ENCODE measurements at regions not wholly inside any gene's neighbourhood (a gene's known extent, or its start where the extent isn't known, plus 50 kb on each side); places are given as distances from the start of the nearest gene placed in this dataset.
A peak's percentile ranks its signal among the peaks of the same experiment; 100 is the strongest.

DNA sequence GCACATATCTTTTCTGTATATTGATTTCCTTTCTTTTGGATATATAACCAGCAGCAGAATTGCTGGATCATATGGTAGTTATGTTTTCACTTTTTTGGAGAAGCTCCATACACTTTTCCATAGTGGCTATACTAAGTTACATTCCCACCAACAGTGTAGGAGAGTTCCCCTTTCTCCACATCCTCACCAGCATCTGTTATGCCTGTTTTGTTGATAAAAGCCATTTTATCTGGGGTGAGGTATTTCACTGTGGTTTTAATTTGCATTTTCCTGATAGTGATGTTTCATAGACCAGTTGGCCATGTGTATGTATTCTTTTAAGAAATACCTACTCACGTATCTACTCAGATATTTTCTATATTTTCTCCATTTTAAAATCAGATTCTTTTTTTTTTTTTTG, 419.3 kb upstream of the FAT3 start:
- no peak for ATAC-seq
- WGBS (ENCODE audit: insufficient coverage, low coverage, low lambda C conversion rate, missing lambda C conversion rate), result 82% methylated on average over 1 of the region's 1 CpG
- H3K4me1 ChIP-seq, result no peaks in the 10 kb centered on the region
- no peaks in the 10 kb centered on the region for H3K27me3 ChIP-seq
- H3K27ac ChIP-seq, result no peak overlapping the region
- H3K9me3 ChIP-seq, result no peaks in the 10 kb centered on the region
- no peak for DNase-seq
- TF ChIP-seq POLR2A (IDR thresholded peaks at IDR 0.05), result no peak
- TF ChIP-seq CTCF (IDR thresholded peaks at IDR 0.05), result no peak
- intact Hi-C loops (cut with DNase I), result no loop called here
- H3K4me3 ChIP-seq, result no peak overlapping the region
- no peaks in the 10 kb centered on the region for H3K36me3 ChIP-seq

- Histone ChIP-seq H3K27me3 (no peaks in the 10 kb centered on the region), H3K9me3 (no peaks in the 10 kb centered on the region), H3K36me3 (no peaks in the 10 kb centered on the region), H3K4me1 (no peaks in the 10 kb centered on the region), H3K27ac (no peak overlapping the region), H3K4me3 (no peak overlapping the region)
- no peak for ATAC-seq
- intact Hi-C loops (cut with DNase I), result no loop called here
- no peak for DNase-seq
- no peak for TF ChIP-seq CTCF (IDR thresholded peaks at IDR 0.05)
- TF ChIP-seq POLR2A (IDR thresholded peaks at IDR 0.05), result no peak
- WGBS (ENCODE audit: insufficient coverage, low coverage, low lambda C conversion rate, missing lambda C conversion rate), result 57% methylated on average over 1 of the region's 1 CpG
Observed at GRCh38 chr11:91804042-91804441, 420.6 kb upstream of the FAT3 start.

- Histone ChIP-seq H3K9me3 (no peaks in the 10 kb centered on the region), H3K36me3 (no peaks in the 10 kb centered on the region), H3K27me3 (no peaks in the 10 kb centered on the region), H3K4me1 (peaks cover 0 to 2% (median 0%) of the 10 kb centered on the region in 4 donors), H3K4me3 (no peak overlapping the region), H3K27ac (no peak overlapping the region)
- intact Hi-C loops (cut with DNase I), result no loop called here
- DNase-seq, result no peak
- TF ChIP-seq CTCF (IDR thresholded peaks at IDR 0.05), result no peak
- no peak for TF ChIP-seq POLR2A (IDR thresholded peaks at IDR 0.05)
- WGBS (ENCODE audit: insufficient coverage, low coverage, low lambda C conversion rate, missing lambda C conversion rate), result 57% methylated on average over 6 of the region's 6 CpGs
- ATAC-seq, result no peak
Observed at GRCh38 chr11:91802475-91802874, 422.1 kb upstream of the FAT3 start.

DNA sequence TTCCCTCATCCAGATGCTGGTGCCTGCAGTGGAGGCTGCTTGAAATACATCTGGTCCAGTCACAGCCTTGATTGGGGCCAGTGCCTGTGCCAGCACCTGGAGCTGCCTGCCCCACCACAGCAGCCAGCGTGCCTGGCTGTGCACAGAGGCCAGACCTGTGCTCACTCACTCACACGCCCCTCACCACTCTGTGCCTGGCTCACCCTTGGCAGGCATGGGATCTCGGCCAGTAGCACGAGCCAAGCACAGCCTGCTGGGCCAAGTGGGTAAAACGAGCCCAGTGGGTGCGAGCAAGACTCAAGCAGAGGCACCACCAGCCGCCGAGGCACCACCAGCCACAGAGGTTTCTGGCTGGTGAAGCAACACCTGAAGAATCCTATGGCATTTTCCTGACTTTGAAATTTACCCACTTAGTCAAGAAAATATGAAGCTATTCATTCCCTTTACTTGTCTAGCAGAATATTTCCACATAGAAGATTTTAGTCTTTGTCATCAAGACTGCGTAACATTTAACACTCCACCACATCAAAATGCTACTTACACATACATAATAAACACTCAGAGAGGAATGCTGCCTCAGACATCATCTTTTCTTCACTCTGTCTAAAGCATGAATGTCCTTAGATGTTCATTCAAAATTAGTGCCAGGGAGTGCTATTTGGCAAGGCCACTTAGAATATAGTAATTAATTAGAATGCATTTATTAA, 424.3 kb upstream of the FAT3 start:
- ATAC-seq (peak in 1 of 4 donors; percentile 11), DNase-seq (no peak)
- intact Hi-C loops (cut with DNase I), result no loop called here
- Histone ChIP-seq H3K27ac (no peak overlapping the region), H3K4me1 (peaks cover 0 to 15% (median 5%) of the 10 kb centered on the region in 4 donors), H3K36me3 (no peaks in the 10 kb centered on the region), H3K27me3 (no peaks in the 10 kb centered on the region), H3K9me3 (no peaks in the 10 kb centered on the region), H3K4me3 (no peak overlapping the region)
- TF ChIP-seq CTCF (IDR thresholded peaks at IDR 0.05) (no peak), POLR2A (IDR thresholded peaks at IDR 0.05) (no peak)
- WGBS (ENCODE audit: insufficient coverage, low coverage, low lambda C conversion rate, missing lambda C conversion rate), result 77% methylated on average over 5 of the region's 9 CpGs
